ENCODE measurements at regions not wholly inside any gene's neighbourhood (a gene's known extent, or its start where the extent isn't known, plus 50 kb on each side); places are given as distances from the start of the nearest gene placed in this dataset. TPM values are rescaled to one million over a fixed set of nuclear protein-coding genes. Genes with fewer than 3 reads are reported as not detected.

Small RNA genes in the stretch of these regions (small RNA-seq; reads per million reads assigned to genes)
- gene AC090517.1: not detected
- not detected for gene AC090517.3

Data from Karpas-422 (cell line).